Stimulated activated naive CD8-positive, alpha-beta T cell treated with anti-CD3 and anti-CD28 coated beads, Interleukin-15, Interleukin-2, amounts not matched to agents 100 U/mL and 50 U/mL, for 24 hours (primary cell): ENCODE measurements at regions not wholly inside any gene's neighbourhood (a gene's known extent, or its start where the extent isn't known, plus 50 kb on each side); places are given as distances from the start of the nearest gene placed in this dataset.
"Not testable (repeated sequence)": the region's sequence is repeated elsewhere in the genome, so short reads cannot be mapped to it uniquely, and the experiment has no call there.

Experiments
- ATAC-seq: fragments of 150-1000 bp; cut with Tn5 transposase; one replicate; pipeline ENCODE4 v1.10.0; 2021
- DNase-seq: peaks from one replicate; pipeline ENCODE4 v3.0.0; 2021

- ATAC-seq (no peak), DNase-seq (no peak)
Observed at GRCh38 chr1:98287626-98288025, 366.8 kb upstream of the DPYD start.

DNA sequence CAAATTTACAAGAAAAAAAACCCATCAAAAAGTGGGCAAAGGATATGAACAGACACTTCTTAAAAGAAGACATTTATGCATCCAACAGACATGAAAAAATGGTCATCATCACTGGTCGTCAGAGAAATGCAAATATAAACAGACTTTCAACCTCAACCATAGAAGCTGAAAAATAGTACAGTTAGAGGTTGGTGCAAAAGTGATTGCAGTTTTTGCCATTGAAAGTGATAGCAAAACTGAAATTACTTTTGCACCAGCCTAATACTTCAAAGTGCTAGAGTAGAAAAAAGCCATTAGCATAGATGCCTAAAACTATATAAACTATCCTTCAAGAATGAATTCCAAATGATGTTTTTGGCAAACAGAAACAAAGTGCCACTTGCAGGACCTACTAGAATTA is 365.8 kb upstream of the DPYD start:
- no peak for ATAC-seq
- DNase-seq: no peak

DNA sequence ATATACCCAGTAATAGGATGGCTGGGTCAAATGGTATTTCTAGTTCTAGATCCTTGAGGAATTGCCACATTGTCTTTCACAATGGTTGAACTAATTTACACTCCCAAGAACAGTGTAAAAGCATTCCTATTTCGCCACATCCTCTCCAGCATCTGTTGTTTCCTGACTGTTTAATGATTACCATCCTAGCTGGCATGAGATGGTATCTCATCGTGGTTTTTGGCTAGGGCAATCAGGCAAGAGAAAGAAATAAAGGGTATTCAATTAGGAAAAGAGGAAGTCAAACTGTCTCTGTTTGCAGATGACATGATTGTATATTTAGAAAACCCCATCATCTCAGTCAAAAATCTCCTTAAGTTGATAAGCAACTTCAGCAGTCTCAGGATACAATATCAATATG is 364.5 kb upstream of the DPYD start:
- not testable (repeated sequence) for ATAC-seq, DNase-seq

- no peak for ATAC-seq
- DNase-seq: no peak
Observed at GRCh38 chr1:98280049-98280448, 359.2 kb upstream of the DPYD start.

DNA sequence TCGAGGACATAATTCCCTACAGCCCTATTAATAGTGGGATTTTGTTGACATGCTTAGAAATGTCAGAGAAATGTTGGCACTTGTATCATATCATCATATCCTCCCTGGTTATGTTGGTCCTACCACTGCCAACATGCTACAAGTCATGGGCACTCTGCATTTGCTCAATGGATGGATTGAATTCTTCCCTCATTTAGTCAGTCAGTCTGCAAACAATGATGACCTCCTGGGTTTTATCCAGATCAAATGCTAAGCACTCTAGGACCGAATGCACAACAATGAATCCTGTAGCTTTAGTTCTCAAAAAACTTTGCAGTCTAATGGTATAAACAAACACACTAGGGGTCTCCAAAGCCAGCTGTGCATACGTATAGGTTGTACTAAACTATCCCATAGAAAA is 357.2 kb upstream of the DPYD start:
- ATAC-seq (no peak), DNase-seq (no peak)

GRCh38 chr1:98277118-98277517 is 356.3 kb upstream of the DPYD start:
- DNase-seq (no peak), ATAC-seq (no peak)

- DNase-seq (no peak), ATAC-seq (no peak)
Observed at GRCh38 chr1:98276514-98276913, 355.7 kb upstream of the DPYD start.

DNA sequence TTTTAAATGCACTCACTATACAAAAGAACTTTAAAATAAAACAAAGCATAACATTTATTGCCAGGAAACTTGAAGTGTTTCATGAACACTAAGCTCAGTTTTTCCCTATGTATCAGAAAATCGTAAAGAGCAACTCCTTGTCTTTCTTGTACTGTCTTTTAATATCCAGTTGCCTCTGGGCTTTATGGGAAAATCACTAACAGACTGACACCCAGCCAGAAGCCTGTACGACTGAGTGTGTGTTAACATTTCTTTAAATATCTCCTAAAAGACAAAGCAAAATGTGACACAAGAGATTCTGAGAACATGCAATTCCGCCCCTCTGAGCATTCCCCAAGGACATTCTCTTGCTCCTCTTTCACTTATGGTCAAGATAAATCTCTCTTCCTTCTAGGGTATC is 347.5 kb upstream of the DPYD start:
- ATAC-seq (no peak), DNase-seq (no peak)

DNA sequence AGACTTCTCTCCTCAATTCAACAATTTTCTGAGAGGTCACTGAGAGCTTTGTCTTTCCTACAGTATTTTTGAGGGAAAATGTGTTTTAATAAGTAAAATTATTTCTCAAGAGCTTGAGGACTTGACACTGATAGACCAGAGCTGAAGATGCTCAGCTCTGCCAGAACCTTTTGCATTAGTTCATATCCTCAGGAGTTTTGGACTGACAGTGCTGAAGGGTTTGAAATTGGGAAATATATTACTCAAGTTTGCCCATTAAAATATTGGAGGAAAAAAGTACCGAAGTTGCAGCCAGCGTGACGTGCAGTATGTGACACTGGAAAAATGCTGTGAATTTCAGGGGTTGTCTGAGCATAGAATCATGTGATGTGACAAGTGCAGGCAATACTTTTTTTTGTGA is 346.6 kb upstream of the DPYD start:
- no peak for DNase-seq
- ATAC-seq: no peak

DNA sequence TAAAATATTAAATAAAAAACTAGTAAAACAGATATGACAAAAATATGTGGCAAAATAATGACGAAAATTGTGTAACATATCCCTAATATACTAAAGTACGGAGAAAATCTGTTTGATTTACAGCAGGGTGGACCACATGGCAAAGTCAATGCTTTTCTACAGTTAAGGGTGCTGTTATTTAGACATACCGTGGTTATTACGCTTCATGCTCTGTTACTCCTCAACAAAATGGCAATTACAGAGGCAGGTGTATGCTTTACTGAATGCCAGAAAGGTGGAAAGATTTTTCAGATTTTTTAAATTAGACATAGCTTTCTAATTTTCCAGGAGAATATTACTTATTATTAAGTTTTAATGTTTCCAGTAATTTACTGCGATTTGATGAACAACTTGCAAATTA is 343.9 kb upstream of the DPYD start:
- ATAC-seq (no peak), DNase-seq (no peak)

- ATAC-seq: no peak
- DNase-seq: no peak
Observed at GRCh38 chr1:98260839-98261238, 340.0 kb upstream of the DPYD start.

DNA sequence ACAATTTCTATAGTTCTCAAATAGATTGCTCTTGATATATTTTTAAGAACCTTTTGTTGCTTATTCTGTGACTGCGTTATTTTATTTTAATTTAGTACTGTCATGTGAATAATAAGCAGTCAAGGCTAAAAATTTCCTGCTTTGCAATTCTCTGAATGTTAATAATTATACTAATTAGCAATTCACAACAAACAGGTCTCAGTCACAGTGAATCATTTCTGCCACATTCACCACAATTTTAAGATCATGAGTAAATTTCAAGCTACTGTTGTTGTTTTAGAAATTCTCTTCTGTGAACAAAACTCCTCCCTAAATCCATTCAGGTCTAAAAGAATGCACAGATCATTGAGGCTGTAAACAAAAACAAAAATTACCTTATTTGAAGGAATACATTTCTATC is 339.6 kb upstream of the DPYD start:
- no peak for ATAC-seq
- DNase-seq: no peak

- DNase-seq: no peak
Observed at GRCh38 chr1:98256700-98257099, 335.9 kb upstream of the DPYD start.

DNA sequence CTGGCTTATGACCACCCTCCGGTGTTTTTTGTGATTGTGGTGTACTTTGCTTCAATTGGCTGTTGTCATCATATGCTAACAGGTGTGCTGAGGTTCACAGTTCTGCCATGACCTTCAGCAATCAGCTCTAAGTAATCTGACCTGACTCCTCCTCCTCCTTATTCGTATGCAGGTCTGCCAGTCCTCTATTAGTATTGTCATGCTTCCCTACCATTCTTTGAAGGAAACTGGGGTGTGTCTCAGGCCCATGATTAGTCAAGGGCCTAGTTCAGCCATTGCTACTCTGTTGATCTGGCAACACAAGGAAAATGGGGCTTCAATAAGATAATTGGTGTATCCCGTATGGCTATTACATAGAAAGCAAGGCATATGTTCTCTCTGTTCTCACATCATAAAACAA is 332.3 kb upstream of the DPYD start:
- ATAC-seq (no peak), DNase-seq (no peak)

More at GRCh38 chr1:98256700-98257099, 335.9 kb upstream of the DPYD start:
- no peak for ATAC-seq

DNA sequence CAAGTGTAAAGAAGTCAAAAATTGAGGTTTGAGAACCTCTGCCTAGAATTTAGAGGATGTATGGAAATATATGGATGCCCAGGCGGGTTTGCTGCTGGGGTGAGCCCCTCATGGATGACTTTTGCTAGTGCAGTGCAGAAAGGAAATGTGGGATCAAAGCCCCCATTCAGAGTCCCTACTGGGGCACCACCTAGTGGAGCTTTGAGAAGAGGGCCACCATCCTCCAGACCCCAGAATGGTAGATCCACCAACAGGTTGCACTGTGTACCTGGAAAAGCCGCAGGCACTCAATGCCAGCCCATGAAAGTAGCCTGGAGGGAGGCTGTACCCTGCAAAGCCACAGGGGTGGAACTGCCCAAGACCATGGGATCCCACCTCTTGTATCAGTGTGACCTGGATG is 330.7 kb upstream of the DPYD start:
- ATAC-seq: no peak
- no peak for DNase-seq

- no peak for ATAC-seq
- no peak for DNase-seq
Observed at GRCh38 chr1:98232678-98233077, 311.8 kb upstream of the DPYD start.

DNA sequence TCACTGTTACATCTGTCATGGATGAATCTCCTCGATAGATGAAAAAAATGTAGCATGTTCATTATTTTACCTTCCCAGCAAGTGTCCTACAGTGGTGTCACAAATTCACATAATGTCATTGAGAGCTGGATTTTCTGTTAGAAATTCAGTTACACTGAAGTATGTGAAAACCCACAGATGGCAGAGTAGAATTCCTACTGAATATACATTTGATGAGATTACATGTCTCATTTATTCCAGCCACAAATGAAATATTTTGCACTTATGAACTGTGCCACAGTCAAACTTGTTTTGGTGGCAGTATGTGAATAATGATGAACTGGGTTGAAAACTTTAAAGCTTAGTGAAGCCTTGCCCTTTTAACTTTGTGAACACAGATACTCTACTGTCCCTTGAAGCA is 301.9 kb upstream of the DPYD start:
- DNase-seq (no peak), ATAC-seq (no peak)

DNA sequence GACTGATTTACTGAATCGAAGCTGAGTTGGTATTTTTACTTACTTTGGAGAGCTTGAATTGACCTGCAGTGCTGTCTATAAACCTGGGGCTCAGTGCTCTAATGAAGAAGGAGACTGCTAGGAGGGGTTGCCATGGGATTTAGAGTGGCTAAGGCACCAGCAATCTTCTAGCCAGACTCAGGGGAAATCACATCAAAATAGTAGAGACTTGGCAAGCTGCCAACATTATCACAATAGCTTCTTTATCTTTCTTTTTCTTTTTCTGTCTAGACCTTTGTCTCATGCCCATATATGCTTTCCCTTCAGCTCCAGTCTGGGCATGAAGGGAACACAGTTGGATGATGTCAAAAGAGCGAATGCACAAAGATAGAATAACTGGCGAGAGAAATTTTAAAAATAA is 301.1 kb upstream of the DPYD start:
- ATAC-seq: no peak

DNA sequence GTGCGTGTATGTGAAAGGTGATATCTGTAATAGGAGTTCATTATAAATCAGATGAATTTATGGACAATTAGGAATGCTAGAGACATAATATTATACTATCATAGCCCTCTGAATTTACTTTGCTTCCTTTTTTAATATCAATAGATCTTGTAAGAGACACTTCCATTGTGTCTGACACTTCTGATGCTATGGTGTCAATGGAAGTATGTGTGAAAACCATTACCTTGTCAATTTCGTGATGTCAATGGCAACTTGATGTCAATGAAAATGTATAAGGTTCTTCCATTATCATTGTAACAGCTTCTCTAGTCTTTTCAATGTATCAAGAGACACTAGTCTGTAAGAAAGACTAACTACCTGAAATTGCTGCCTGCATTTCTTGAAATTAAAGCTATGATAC is 296.8 kb upstream of the DPYD start:
- DNase-seq (no peak), ATAC-seq (no peak)

More for the DNA sequence above, 301.1 kb upstream of the DPYD start:
- no peak for DNase-seq

DNA sequence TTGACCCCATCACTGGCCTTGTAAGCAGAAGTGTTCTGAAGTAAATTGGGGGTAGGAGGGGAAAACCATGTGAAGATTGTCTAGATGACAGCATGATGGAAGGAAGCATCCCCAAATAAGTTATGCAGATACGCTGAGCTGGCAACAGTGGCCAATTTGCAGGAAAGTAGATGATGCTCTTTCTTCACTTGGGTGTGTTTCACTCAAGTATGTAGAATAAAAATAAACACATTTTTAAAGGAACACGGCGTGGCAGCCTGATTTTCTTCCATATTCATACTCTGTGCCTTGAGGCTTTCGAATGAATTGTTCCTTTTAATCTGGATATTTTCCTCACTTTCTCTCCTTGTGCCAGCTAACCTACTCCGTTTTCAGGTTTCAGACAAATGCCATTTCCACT is 295.5 kb upstream of the DPYD start:
- ATAC-seq: no peak

DNA sequence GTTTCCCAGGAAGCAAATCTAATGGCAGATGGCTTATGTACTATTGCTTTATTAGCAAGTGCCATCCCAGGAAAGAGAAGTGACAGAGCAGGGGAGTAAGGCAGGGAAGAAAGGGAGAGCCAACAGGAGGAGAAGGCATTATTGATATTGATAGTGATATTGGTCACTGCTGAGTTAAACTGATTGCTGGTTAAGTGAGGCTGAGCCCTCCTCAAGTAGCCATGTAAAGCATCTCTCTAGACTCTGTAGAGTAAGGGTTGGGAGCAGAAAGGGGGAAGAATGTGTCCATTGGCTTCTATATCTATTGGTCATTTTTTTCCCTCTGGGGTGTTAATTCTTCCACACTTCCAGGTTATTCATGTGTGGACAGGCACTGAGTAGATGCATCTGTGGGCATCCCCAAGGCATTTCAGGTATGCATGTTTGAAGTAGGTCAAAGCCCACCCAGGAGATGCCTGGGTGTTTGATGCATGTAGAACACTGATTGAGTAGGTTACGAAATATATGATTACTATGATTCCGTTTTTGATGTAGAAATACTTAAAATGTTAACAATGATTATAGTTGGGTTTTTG is 290.5 kb upstream of the DPYD start:
- DNase-seq: no peak
- no peak for ATAC-seq

More for the DNA sequence above, 295.5 kb upstream of the DPYD start:
- no peak for DNase-seq

DNA sequence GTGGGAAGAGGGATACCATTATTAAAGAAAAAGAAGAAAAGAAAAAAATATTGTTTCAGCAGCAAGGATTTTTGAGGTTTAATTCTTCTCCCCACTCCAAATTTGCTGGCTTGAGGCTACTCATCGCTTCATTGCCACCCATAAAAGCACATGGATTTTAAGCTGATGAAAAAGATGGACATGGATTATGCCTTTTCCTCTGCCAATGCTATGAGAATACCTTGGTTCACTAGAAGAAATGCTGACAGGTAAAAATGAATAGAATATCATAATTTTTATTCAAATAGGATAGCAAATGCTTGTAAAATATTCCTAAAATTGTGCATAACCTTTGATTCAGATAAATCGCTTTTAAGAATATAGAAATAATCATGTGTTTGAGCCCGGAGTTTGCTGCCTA is 289.7 kb upstream of the DPYD start:
- DNase-seq: no peak
- ATAC-seq: no peak

DNA sequence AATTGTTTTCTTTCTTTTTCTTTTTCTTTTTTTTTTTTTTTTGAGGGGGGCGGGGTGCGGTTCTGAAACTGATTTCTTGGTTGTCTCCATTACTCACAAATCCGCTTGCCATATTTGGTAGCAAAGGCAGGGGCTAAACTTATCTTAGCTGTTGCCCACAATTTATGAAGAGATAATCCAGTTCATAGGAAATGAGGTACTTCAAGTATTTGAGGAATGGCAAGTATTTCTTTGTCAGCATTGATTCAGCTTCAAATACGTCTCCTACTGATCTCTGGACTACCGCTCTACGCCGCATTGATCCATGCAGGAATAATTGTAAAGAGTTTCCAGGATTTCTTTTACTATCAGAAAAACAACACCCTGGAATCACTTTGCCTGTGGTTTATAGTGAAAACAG is 289.2 kb upstream of the DPYD start:
- DNase-seq: no peak
- ATAC-seq: no peak

- DNase-seq (no peak), ATAC-seq (no peak)
Observed at GRCh38 chr1:98205291-98206017, 284.6 kb upstream of the DPYD start.
